Ishikawa (cell line): ENCODE measurements at regions not wholly inside any gene's neighbourhood (a gene's known extent, or its start where the extent isn't known, plus 50 kb on each side); places are given as distances from the start of the nearest gene placed in this dataset.

ENCODE experiments used
- CREB1 ChIP-seq: IDR thresholded peaks from 2 replicates; pipeline ENCODE4 v1.6.1; 2012; ENCODE audit warnings: low read depth
- EGR1 ChIP-seq: IDR thresholded peaks from 2 replicates; pipeline ENCODE4 v1.6.1; 2012
- EP300 ChIP-seq: IDR thresholded peaks from 2 replicates; pipeline ENCODE4 v1.6.1; 2012; ENCODE audit warnings: borderline replicate concordance
- FOXM1 ChIP-seq: IDR thresholded peaks from 2 replicates; pipeline ENCODE4 v1.6.1; 2012; ENCODE audit warnings: low read depth, borderline replicate concordance
- MAX ChIP-seq: IDR thresholded peaks from 2 replicates; pipeline ENCODE4 v1.6.1; 2012
- NFIC ChIP-seq: IDR thresholded peaks from 2 replicates; pipeline ENCODE4 v1.6.1; 2012
- RAD21 ChIP-seq: IDR thresholded peaks from 2 replicates; pipeline ENCODE4 v1.6.1; 2012; ENCODE audit warnings: low read depth
- REST ChIP-seq: IDR thresholded peaks from 2 replicates; pipeline ENCODE4 v1.6.1; 2012; ENCODE audit warnings: low read depth, mild to moderate bottlenecking
- TCF12 ChIP-seq: IDR thresholded peaks from 2 replicates; pipeline ENCODE4 v1.6.1; 2012; ENCODE audit warnings: low read depth
- TEAD4 ChIP-seq: IDR thresholded peaks from 2 replicates; pipeline ENCODE4 v1.6.1; 2012
- USF1 ChIP-seq: IDR thresholded peaks from 2 replicates; pipeline ENCODE4 v1.6.1; 2012
- YY1 ChIP-seq: IDR thresholded peaks from 2 replicates; pipeline ENCODE4 v1.6.1; 2012; ENCODE audit warnings: low read depth
- ZBTB7A ChIP-seq: IDR thresholded peaks from 2 replicates; pipeline ENCODE4 v1.6.1; 2012; ENCODE audit warnings: low read depth

GRCh38 chr1:106465666-106466065 is 590.8 kb upstream of the PRMT6 start:
- TF ChIP-seq NFIC: no peak
- TF ChIP-seq EP300: no peak
- no peak for TF ChIP-seq USF1
- no peak for TF ChIP-seq TEAD4
- no peak for TF ChIP-seq RAD21
- TF ChIP-seq EGR1: no peak
- TF ChIP-seq TCF12: no peak
- no peak for TF ChIP-seq MAX
- TF ChIP-seq REST: no peak
- no peak for TF ChIP-seq ZBTB7A
- no peak for TF ChIP-seq FOXM1
- TF ChIP-seq CREB1: no peak
- TF ChIP-seq YY1: no peak
